ENCODE measurements at regions not wholly inside any gene's neighbourhood (a gene's known extent, or its start where the extent isn't known, plus 50 kb on each side); places are given as distances from the start of the nearest gene placed in this dataset.

DNA sequence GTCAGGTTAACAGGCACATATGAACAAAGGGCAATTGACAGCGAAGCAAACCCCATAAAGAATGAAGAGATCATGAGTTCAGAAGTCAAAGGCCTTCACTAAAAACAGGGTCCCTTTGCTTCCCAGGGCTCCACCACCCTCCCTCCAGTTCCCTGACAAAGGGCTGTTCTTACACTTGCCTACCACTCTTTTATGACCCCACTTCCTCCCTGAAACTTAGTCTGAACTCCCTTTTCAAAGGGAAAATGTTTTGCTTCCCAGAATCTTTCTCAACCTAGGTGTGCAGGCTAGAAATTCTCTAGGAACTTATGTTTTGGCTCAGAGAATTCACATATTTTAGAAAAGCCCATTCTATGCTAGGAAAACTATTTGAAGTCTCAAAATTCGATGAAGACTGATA is 86.0 kb upstream of the ITGA4 start:
- H3K27me3 ChIP-seq (ENCODE audit: insufficient read depth, low read length, poor library complexity) = no peaks in the 10 kb centered on the region
- no peak overlapping the region for H3K23ac ChIP-seq (ENCODE audit: low read length)
- H3K79me1 ChIP-seq (ENCODE audit: low read length) = no peaks in the 10 kb centered on the region
- H3K4me1 ChIP-seq (ENCODE audit: control insufficient read depth, low read depth, low read length) = no peaks in the 10 kb centered on the region
- DNase-seq = no peak
- H3K9ac ChIP-seq (ENCODE audit: low read length) = no peak overlapping the region
- H4K5ac ChIP-seq (ENCODE audit: low read length) = no peak overlapping the region
- no peak overlapping the region for H2AK5ac ChIP-seq (ENCODE audit: low read length)
- H3K4me2 ChIP-seq (ENCODE audit: low read length) = no peak overlapping the region
- H3K79me2 ChIP-seq (ENCODE audit: control insufficient read depth, insufficient read depth, low read length) = no peaks in the 10 kb centered on the region
- WGBS (ENCODE audit: extremely low coverage, insufficient coverage, low lambda C conversion rate) = no CpG with 5 or more reads among the region's 2 CpGs
- H2BK15ac ChIP-seq (replicated peaks; ENCODE audit: low read depth) = no peak overlapping the region
- H3K27ac ChIP-seq (ENCODE audit: low read depth, low read length) = no peak overlapping the region
- no peak overlapping the region for H3K18ac ChIP-seq (ENCODE audit: low read length)
- no peak overlapping the region for H3K56ac ChIP-seq (ENCODE audit: low read length)
- no peak overlapping the region for H4K8ac ChIP-seq (ENCODE audit: low read depth, low read length)
- H3K4ac ChIP-seq (ENCODE audit: low read depth, low read length) = no peak overlapping the region
- no peaks in the 10 kb centered on the region for H3K36me3 ChIP-seq (ENCODE audit: control insufficient read depth, insufficient read depth, low read length)
- H2BK120ac ChIP-seq (ENCODE audit: low read depth, low read length) = no peak overlapping the region
- no peak overlapping the region for H3K4me3 ChIP-seq (ENCODE audit: low read length)
- H2BK5ac ChIP-seq (ENCODE audit: low read length) = no peak overlapping the region

DNA sequence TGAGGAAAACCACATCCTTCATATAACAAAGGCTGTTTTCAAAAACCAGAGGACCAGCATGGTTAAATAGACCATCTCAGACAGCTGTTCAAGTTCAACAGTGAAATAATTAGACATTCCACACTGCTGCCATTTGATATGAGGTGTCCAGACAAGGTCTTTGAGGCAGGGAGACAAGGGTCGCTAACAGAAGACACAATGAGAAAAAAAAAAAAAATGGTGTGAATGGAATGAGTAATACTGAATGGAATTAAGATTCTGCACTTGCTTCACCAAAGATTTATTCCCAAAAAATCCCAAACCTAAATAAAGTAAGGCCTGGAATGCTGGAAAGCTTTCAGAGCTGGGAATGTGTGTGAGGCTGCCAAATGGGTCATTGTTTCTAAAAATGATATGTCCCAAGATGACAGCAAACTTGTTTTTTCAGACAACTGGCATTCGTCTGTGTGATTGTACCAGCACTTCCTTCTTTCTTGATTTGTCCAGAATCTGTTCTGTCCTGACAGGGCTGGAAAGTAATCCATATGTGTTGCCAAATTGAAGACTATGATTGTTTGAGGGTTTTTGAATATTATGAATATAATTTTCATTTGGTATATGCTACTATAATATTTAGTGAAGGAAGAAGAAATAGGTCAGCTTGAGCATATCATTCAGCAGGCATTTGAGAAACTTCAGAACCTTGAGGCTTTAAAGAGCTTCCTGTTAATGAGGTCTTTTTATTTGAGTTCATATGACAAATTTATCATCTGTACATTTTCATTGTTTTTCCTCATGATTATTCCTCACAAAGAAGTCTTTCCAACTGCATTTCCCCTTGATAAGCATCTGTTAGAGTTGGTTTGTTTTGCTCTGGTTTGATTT is 85.2 kb upstream of the ITGA4 start:
- Histone ChIP-seq H3K27me3 (ENCODE audit: insufficient read depth, low read length, poor library complexity) (no peaks in the 10 kb centered on the region), H3K27ac (ENCODE audit: low read depth, low read length) (no peak overlapping the region), H3K4ac (ENCODE audit: low read depth, low read length) (no peak overlapping the region), H4K8ac (ENCODE audit: low read depth, low read length) (no peak overlapping the region), H3K4me1 (ENCODE audit: control insufficient read depth, low read depth, low read length) (no peaks in the 10 kb centered on the region), H2BK5ac (ENCODE audit: low read length) (no peak overlapping the region), H3K4me3 (ENCODE audit: low read length) (no peak overlapping the region), H3K18ac (ENCODE audit: low read length) (no peak overlapping the region), H3K9ac (ENCODE audit: low read length) (no peak overlapping the region), H2BK120ac (ENCODE audit: low read depth, low read length) (no peak overlapping the region), H3K36me3 (ENCODE audit: control insufficient read depth, insufficient read depth, low read length) (no peaks in the 10 kb centered on the region), H2BK15ac (replicated peaks; ENCODE audit: low read depth) (no peak overlapping the region), H3K56ac (ENCODE audit: low read length) (no peak overlapping the region), H3K79me2 (ENCODE audit: control insufficient read depth, insufficient read depth, low read length) (no peaks in the 10 kb centered on the region), H2AK5ac (ENCODE audit: low read length) (no peak overlapping the region), H3K79me1 (ENCODE audit: low read length) (no peaks in the 10 kb centered on the region), H3K23ac (ENCODE audit: low read length) (no peak overlapping the region), H3K4me2 (ENCODE audit: low read length) (no peak overlapping the region), H4K5ac (ENCODE audit: low read length) (no peak overlapping the region)
- no peak for DNase-seq
- no CpG with 5 or more reads among the region's 2 CpGs for WGBS (ENCODE audit: extremely low coverage, insufficient coverage, low lambda C conversion rate)

DNA sequence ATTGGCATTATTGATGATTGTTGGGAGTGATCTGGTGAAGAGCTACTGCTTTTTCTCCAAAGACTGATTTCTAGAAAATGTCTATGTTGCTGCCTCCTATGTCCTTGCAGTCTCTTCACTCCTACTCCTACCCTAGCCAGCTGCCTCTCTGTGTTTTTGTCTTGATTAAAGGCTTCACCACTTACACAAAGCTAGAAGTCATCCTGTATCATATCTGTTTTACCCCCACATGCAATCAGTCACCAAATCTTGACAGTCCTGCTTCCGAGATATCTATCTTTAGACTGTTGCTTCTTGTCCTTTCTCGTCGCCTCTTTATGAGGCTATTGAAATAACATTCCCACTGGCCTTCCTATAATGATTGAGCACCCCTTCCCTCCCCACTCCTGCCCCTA is 84.5 kb upstream of the ITGA4 start:
- Histone ChIP-seq H3K27ac (ENCODE audit: low read depth, low read length) (no peak overlapping the region), H4K5ac (ENCODE audit: low read length) (no peak overlapping the region), H2BK15ac (replicated peaks; ENCODE audit: low read depth) (no peak overlapping the region), H3K23ac (ENCODE audit: low read length) (no peak overlapping the region), H3K27me3 (ENCODE audit: insufficient read depth, low read length, poor library complexity) (no peaks in the 10 kb centered on the region), H4K8ac (ENCODE audit: low read depth, low read length) (no peak overlapping the region), H2BK120ac (ENCODE audit: low read depth, low read length) (no peak overlapping the region), H3K79me2 (ENCODE audit: control insufficient read depth, insufficient read depth, low read length) (no peaks in the 10 kb centered on the region), H3K79me1 (ENCODE audit: low read length) (no peaks in the 10 kb centered on the region), H3K36me3 (ENCODE audit: control insufficient read depth, insufficient read depth, low read length) (no peaks in the 10 kb centered on the region), H3K56ac (ENCODE audit: low read length) (no peak overlapping the region), H3K9ac (ENCODE audit: low read length) (no peak overlapping the region), H3K4me1 (ENCODE audit: control insufficient read depth, low read depth, low read length) (no peaks in the 10 kb centered on the region), H2BK5ac (ENCODE audit: low read length) (no peak overlapping the region), H2AK5ac (ENCODE audit: low read length) (no peak overlapping the region), H3K4me2 (ENCODE audit: low read length) (no peak overlapping the region), H3K18ac (ENCODE audit: low read length) (no peak overlapping the region), H3K4me3 (ENCODE audit: low read length) (no peak overlapping the region), H3K4ac (ENCODE audit: low read depth, low read length) (no peak overlapping the region)
- no CpG with 5 or more reads among the region's 3 CpGs for WGBS (ENCODE audit: extremely low coverage, insufficient coverage, low lambda C conversion rate)
- DNase-seq = no peak

DNA sequence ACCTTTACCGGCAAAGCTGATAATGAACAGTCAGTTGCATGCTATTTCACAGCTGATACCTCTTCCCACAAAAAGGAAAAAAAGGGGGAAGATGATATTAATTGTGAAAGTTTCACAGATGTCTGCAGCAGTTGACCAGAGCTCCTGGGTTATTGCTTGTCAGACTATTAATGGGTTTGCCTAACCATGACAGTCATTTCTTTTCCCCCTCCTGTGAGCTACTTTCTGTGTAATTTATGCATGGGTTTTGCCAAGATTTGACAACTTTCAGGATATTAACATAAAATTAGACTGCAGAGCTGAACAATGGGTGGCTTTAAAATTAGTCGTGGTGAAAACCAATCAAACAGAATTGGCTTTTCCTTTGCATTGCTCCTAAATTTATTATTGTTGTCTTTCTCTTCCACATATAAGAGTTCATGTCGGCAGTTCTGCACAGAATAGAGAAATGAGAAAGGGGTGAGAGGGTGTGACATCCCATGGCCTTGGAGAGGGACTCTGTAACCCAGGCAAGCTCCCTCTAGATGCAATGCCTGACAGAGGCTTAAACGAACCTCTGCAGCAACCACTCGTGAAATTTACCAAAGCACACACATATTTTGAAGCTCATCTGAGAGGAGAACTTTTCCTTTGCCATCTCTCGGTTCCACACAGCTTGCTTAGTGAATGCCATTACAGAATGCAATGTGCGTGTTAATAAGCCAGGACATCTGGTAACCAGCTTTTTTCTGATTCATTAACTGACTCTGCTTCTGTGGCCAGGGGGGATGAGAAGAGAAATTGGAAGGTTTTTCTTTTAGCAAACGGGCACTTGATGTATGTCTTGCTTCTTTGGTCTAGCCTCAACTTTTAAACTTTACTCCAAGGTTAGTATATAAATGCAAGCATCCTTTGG is 82.2 kb upstream of the ITGA4 start:
- Histone ChIP-seq H2AK5ac (ENCODE audit: low read length) (no peak overlapping the region), H3K79me1 (ENCODE audit: low read length) (no peaks in the 10 kb centered on the region), H3K18ac (ENCODE audit: low read length) (no peak overlapping the region), H3K4me1 (ENCODE audit: control insufficient read depth, low read depth, low read length) (no peaks in the 10 kb centered on the region), H3K36me3 (ENCODE audit: control insufficient read depth, insufficient read depth, low read length) (no peaks in the 10 kb centered on the region), H3K9ac (ENCODE audit: low read length) (no peak overlapping the region), H4K8ac (ENCODE audit: low read depth, low read length) (no peak overlapping the region), H3K4ac (ENCODE audit: low read depth, low read length) (no peak overlapping the region), H3K4me2 (ENCODE audit: low read length) (no peak overlapping the region), H2BK15ac (replicated peaks; ENCODE audit: low read depth) (no peak overlapping the region), H3K27ac (ENCODE audit: low read depth, low read length) (no peak overlapping the region), H2BK5ac (ENCODE audit: low read length) (no peak overlapping the region), H3K79me2 (ENCODE audit: control insufficient read depth, insufficient read depth, low read length) (no peaks in the 10 kb centered on the region), H3K27me3 (ENCODE audit: insufficient read depth, low read length, poor library complexity) (no peaks in the 10 kb centered on the region), H3K4me3 (ENCODE audit: low read length) (no peak overlapping the region), H2BK120ac (ENCODE audit: low read depth, low read length) (no peak overlapping the region), H4K5ac (ENCODE audit: low read length) (no peak overlapping the region), H3K23ac (ENCODE audit: low read length) (no peak overlapping the region), H3K56ac (ENCODE audit: low read length) (no peak overlapping the region)
- WGBS (ENCODE audit: extremely low coverage, insufficient coverage, low lambda C conversion rate) = no CpG with 5 or more reads among the region's 8 CpGs
- DNase-seq = no peak

GRCh38 chr2:181376442-181376841 is 80.7 kb upstream of the ITGA4 start:
- no peak overlapping the region for H3K4ac ChIP-seq (ENCODE audit: low read depth, low read length)
- no peak overlapping the region for H3K9ac ChIP-seq (ENCODE audit: low read length)
- no peak overlapping the region for H3K4me2 ChIP-seq (ENCODE audit: low read length)
- H3K79me2 ChIP-seq (ENCODE audit: control insufficient read depth, insufficient read depth, low read length) = no peaks in the 10 kb centered on the region
- no peak overlapping the region for H3K56ac ChIP-seq (ENCODE audit: low read length)
- H2BK120ac ChIP-seq (ENCODE audit: low read depth, low read length) = no peak overlapping the region
- no peak overlapping the region for H3K18ac ChIP-seq (ENCODE audit: low read length)
- H4K8ac ChIP-seq (ENCODE audit: low read depth, low read length) = no peak overlapping the region
- H3K79me1 ChIP-seq (ENCODE audit: low read length) = no peaks in the 10 kb centered on the region
- no peak overlapping the region for H2AK5ac ChIP-seq (ENCODE audit: low read length)
- H3K36me3 ChIP-seq (ENCODE audit: control insufficient read depth, insufficient read depth, low read length) = no peaks in the 10 kb centered on the region
- H4K5ac ChIP-seq (ENCODE audit: low read length) = no peak overlapping the region
- H3K27ac ChIP-seq (ENCODE audit: low read depth, low read length) = no peak overlapping the region
- DNase-seq = no peak
- no peaks in the 10 kb centered on the region for H3K4me1 ChIP-seq (ENCODE audit: control insufficient read depth, low read depth, low read length)
- H3K27me3 ChIP-seq (ENCODE audit: insufficient read depth, low read length, poor library complexity) = no peaks in the 10 kb centered on the region
- no peak overlapping the region for H3K23ac ChIP-seq (ENCODE audit: low read length)
- no peak overlapping the region for H3K4me3 ChIP-seq (ENCODE audit: low read length)
- no CpG with 5 or more reads among the region's 6 CpGs for WGBS (ENCODE audit: extremely low coverage, insufficient coverage, low lambda C conversion rate)
- H2BK15ac ChIP-seq (replicated peaks; ENCODE audit: low read depth) = no peak overlapping the region
- no peak overlapping the region for H2BK5ac ChIP-seq (ENCODE audit: low read length)
